ENCODE measurements at regions not wholly inside any gene's neighbourhood (a gene's known extent, or its start where the extent isn't known, plus 50 kb on each side); places are given as distances from the start of the nearest gene placed in this dataset.

- no peak for TF ChIP-seq CTCF (IDR thresholded peaks at IDR 0.05; ENCODE audit: extremely low read depth in 1 of 2, insufficient read depth in 1 of 2, low read depth in 1 of 2, low read length in 2 of 2)
- no peak for TF ChIP-seq MAX (IDR thresholded peaks at IDR 0.05; ENCODE audit: insufficient read depth, insufficient read length)
- TF ChIP-seq POLR2A (IDR thresholded peaks at IDR 0.05; ENCODE audit: low read depth, low read length) = no peak
- TF ChIP-seq FOS (IDR thresholded peaks at IDR 0.05; ENCODE audit: borderline replicate concordance, insufficient read depth, low read length) = no peak
Measured at GRCh38 chr16:82533189-82533588, 93.6 kb upstream of the CDH13 start.

Measured in endothelial cell of umbilical vein (primary cell).